ENCODE measurements at regions not wholly inside any gene's neighbourhood (a gene's known extent, or its start where the extent isn't known, plus 50 kb on each side); places are given as distances from the start of the nearest gene placed in this dataset.
"Not testable (repeated sequence)": the region's sequence is repeated elsewhere in the genome, so short reads cannot be mapped to it uniquely, and the experiment has no call there.

- no peak for DNase-seq
Measured at GRCh38 chr7:152502813-152503790, 67.3 kb upstream of the KMT2C start.

- no peak for DNase-seq
Measured at GRCh38 chr7:152501506-152501905, 65.7 kb upstream of the KMT2C start.

GRCh38 chr7:152499969-152500368 lies 64.2 kb upstream of the KMT2C start:
- DNase-seq, result not testable (repeated sequence)

GRCh38 chr7:152495867-152496266 lies 60.1 kb upstream of the KMT2C start:
- DNase-seq, result no peak

- no peak for DNase-seq
Measured at GRCh38 chr7:152492952-152493351, 57.1 kb upstream of the KMT2C start.

- no peak for DNase-seq
Measured at GRCh38 chr7:152489044-152489443, 53.2 kb upstream of the KMT2C start.

- DNase-seq, result no peak
Measured at GRCh38 chr7:152486968-152487367, 51.2 kb upstream of the KMT2C start.

- no peak for DNase-seq
Measured at GRCh38 chr7:152485826-152486225, 50.0 kb upstream of the KMT2C start.
